Adrenal gland (tissue), 9 donors: ENCODE measurements at regions not wholly inside any gene's neighbourhood (a gene's known extent, or its start where the extent isn't known, plus 50 kb on each side); places are given as distances from the start of the nearest gene placed in this dataset.
A peak's percentile ranks its signal among the peaks of the same experiment; 100 is the strongest.

Source experiments
- DNase-seq, 7 donors: peaks; one replicate each; pipeline ENCODE4 v3.0.0-alpha.2; 2019 to 2020
- H3K27ac ChIP-seq, 5 donors: fragments of 200-600 bp; sonication (generic) in 4 of 5; 1 replicate in 3 of 5; 2 replicates in 2 of 5; pipeline versions ENCODE4 v1.5.1 to v1.8.0; 2016 to 2020; ENCODE audit warnings: mild to moderate bottlenecking in 1 of 5
- H3K27me3 ChIP-seq: fragments of 200-600 bp; 2 replicates; pipeline ENCODE4 v1.8.0; 2021
- H3K36me3 ChIP-seq, 2 donors: fragments of 200-600 bp; replicated peaks in 1 of 2; 1 replicate in 1 of 2; 2 replicates in 1 of 2; pipeline versions ENCODE4 v1.5.1 to v1.8.0; 2018 to 2022
- H3K4me1 ChIP-seq, 2 donors: fragments of 200-600 bp; replicated peaks in 1 of 2; 1 replicate in 1 of 2; 2 replicates in 1 of 2; pipeline versions ENCODE4 v1.5.1 to v1.8.0; 2018 to 2021
- H3K4me3 ChIP-seq, 4 donors: fragments of 200-600 bp; sonication (generic) in 3 of 4; one replicate each; pipeline ENCODE4 v1.5.1; 2016 to 2018
- H3K9me3 ChIP-seq, 3 donors: fragments of 200-600 bp; sonication (generic) in 1 of 3; replicated peaks in 1 of 3; 1 replicate in 2 of 3; 2 replicates in 1 of 3; pipeline versions ENCODE4 v1.5.1 to v1.8.0; 2016 to 2021
- CTCF ChIP-seq, 6 experiments: fragments of 450-650 bp in 4 of 6; fragments of 200-600 bp in 2 of 6; sonication (generic) in 1 of 6; IDR thresholded peaks; 1 replicate in 5 of 6; 2 replicates in 1 of 6; pipeline versions ENCODE4 v1.5.1 to v1.8.0; 2016 to 2021; ENCODE audit warnings: antibody characterized with exemption in 6 of 6, mild to moderate bottlenecking in 2 of 6, moderate library complexity in 1 of 6
- POLR2A ChIP-seq, 2 donors: fragments of 450-650 bp; IDR thresholded peaks; one replicate each; pipeline ENCODE4 v1.6.1; 2017; ENCODE audit warnings: antibody characterized with exemption in 2 of 2, mild to moderate bottlenecking in 2 of 2, moderate library complexity in 1 of 2
- WGBS, 4 donors: extraction: QIAGEN DNeasy Blood & Tissue Kit in 2 of 4; methylation state at CpG; one replicate each; pipeline versions ENCODE4 v1.1.5 to v1.1.7; 2013 to 2017; 5-methylcytosine and 5-hydroxymethylcytosine counted together
- intact Hi-C, 2 donors: fragments of 100-400 bp; cut with DNase I; formaldehyde crosslinking; loops; one replicate each; pipeline versions ENCODE4 v1.14.1 to v1.15.0; 2022 to 2023
- donor health status: healthy with polysubstance abuse.
- donor health status: Bipolar disorder and iron deficiency.
- donor health status: DM: yes; HTN: yes; CAD: no.
- donor health status: DM: no; HTN: no; CAD: no.
- donor health status: DM: no; HTN: no; CAD: no.

- no peaks in the 10 kb centered on the region for H3K9me3 ChIP-seq
- H3K27me3 ChIP-seq, result no peaks in the 10 kb centered on the region
- peaks cover 0 to 22% of the 10 kb centered on the region in 2 donors for H3K4me1 ChIP-seq
- 85 to 94% (median 90%) methylated on average over 23 to 59 of the region's 59 CpGs for WGBS, 4 donors
- no peak overlapping the region for H3K4me3 ChIP-seq
- no peak for TF ChIP-seq POLR2A (IDR thresholded peaks at IDR 0.05)
- no peak for TF ChIP-seq CTCF (IDR thresholded peaks at IDR 0.05)
- intact Hi-C loops, result no loop called here
- peak overlapping the region in 1 of 5 donors; percentile 10 for H3K27ac ChIP-seq
- H3K36me3 ChIP-seq, result peaks cover 0 to 30% of the 10 kb centered on the region in 2 donors
- peak in 1 of 7 donors; percentile 54 for DNase-seq
Measured at GRCh38 chr12:124416516-124417395, 121.9 kb downstream of the RFLNA start.

- no peak for DNase-seq
- intact Hi-C loops, result no loop called here
- H3K9me3 ChIP-seq, result no peaks in the 10 kb centered on the region
- H3K36me3 ChIP-seq, result peaks cover 0 to 27% of the 10 kb centered on the region in 2 donors
- TF ChIP-seq POLR2A (IDR thresholded peaks at IDR 0.05) (no peak), CTCF (IDR thresholded peaks at IDR 0.05) (no peak)
- WGBS, 4 donors, result 94 to 100% (median 95%) methylated on average over 8 to 9 of the region's 9 CpGs
- peak overlapping the region in 1 of 5 donors; percentile 29 for H3K27ac ChIP-seq
- peaks cover 16 to 37% of the 10 kb centered on the region in 2 donors for H3K4me1 ChIP-seq
- no peak overlapping the region for H3K4me3 ChIP-seq
- no peaks in the 10 kb centered on the region for H3K27me3 ChIP-seq
Measured at GRCh38 chr12:124415064-124415463, 120.2 kb downstream of the RFLNA start.

- no peaks in the 10 kb centered on the region for H3K9me3 ChIP-seq
- peak overlapping the region in 2 of 5 donors; percentile 85 to 89 for H3K27ac ChIP-seq
- H3K4me1 ChIP-seq, result peaks cover 16 to 40% of the 10 kb centered on the region in 2 donors
- H3K4me3 ChIP-seq, result no peak overlapping the region
- WGBS, 4 donors, result 86 to 88% (median 87%) methylated on average over 5 to 8 of the region's 8 CpGs; no CpG with 5 or more reads in 1 of the 4 donors
- intact Hi-C loops, result no loop called here
- no peak for DNase-seq
- no peak for TF ChIP-seq CTCF (IDR thresholded peaks at IDR 0.05)
- no peak for TF ChIP-seq POLR2A (IDR thresholded peaks at IDR 0.05)
- H3K36me3 ChIP-seq, result peaks cover 0 to 24% of the 10 kb centered on the region in 2 donors
- no peaks in the 10 kb centered on the region for H3K27me3 ChIP-seq
Measured at GRCh38 chr12:124413915-124414314, 119.0 kb downstream of the RFLNA start.

GRCh38 chr12:124413401-124413800 is 118.5 kb downstream of the RFLNA start:
- 60 to 70% (median 67%) methylated on average over 9 to 15 of the region's 15 CpGs for WGBS, 4 donors
- intact Hi-C loops, result no loop called here
- no peak for TF ChIP-seq POLR2A (IDR thresholded peaks at IDR 0.05)
- no peak for TF ChIP-seq CTCF (IDR thresholded peaks at IDR 0.05)
- Histone ChIP-seq H3K27me3 (no peaks in the 10 kb centered on the region), H3K9me3 (no peaks in the 10 kb centered on the region), H3K4me3 (no peak overlapping the region), H3K4me1 (peaks cover 16 to 40% of the 10 kb centered on the region in 2 donors), H3K36me3 (peaks cover 0 to 24% of the 10 kb centered on the region in 2 donors), H3K27ac (peak overlapping the region in 2 of 5 donors; percentile 85 to 89)
- peak in 2 of 7 donors; percentile 60 to 82 for DNase-seq
